HG03378 (cell line): ENCODE measurements at regions not wholly inside any gene's neighbourhood (a gene's known extent, or its start where the extent isn't known, plus 50 kb on each side); places are given as distances from the start of the nearest gene placed in this dataset.
"Not testable (repeated sequence)": the region's sequence is repeated elsewhere in the genome, so short reads cannot be mapped to it uniquely, and the experiment has no call there.

Experiments
- ATAC-seq: cut with Tn5 transposase; IDR thresholded peaks from one replicate; pipeline ENCODE4 v1.9.1; 2021; ENCODE audit warnings: mild to moderate bottlenecking, moderate library complexity; ENCODE audit not compliant: unreplicated experiment

GRCh38 chr6:28657381-28657768, 131.7 kb downstream of the GPX5 start:
- no peak for ATAC-seq

GRCh38 chr6:28657769-28658465, 132.2 kb downstream of the GPX5 start:
- no peak for ATAC-seq

- ATAC-seq: no peak
Observed at GRCh38 chr6:28658475-28659249, 133.0 kb downstream of the GPX5 start.

GRCh38 chr6:28659250-28659566, 133.5 kb downstream of the GPX5 start:
- ATAC-seq: no peak

DNA sequence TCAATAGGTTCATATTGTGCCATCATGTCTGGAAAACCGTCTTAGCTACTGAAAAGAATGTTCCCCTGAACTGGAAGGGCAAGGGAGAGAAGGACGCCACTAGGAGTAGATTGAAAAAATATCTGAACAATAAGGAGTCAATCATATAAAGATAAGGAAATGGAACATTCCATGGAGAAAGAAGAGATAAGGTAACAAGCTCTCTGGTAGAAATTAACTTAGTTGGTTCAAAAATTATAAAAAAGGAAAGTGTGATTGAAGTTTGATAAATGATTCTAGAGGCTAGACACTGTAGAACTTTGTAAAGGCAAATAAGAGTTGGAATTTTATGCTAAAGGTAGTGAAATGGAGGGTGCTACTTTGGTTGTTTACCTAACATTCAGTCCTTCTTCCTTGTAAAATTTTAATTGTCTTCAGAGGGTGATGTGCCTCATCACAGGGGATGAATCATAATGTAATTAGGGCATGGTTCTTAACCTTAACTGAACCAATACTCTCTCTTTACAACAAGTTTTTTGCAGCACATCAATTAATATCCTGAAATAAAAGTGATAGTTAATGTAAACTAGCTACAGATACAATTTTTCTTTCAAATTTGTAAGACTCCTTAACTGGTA, 135.5 kb downstream of the GPX5 start:
- no peak for ATAC-seq

DNA sequence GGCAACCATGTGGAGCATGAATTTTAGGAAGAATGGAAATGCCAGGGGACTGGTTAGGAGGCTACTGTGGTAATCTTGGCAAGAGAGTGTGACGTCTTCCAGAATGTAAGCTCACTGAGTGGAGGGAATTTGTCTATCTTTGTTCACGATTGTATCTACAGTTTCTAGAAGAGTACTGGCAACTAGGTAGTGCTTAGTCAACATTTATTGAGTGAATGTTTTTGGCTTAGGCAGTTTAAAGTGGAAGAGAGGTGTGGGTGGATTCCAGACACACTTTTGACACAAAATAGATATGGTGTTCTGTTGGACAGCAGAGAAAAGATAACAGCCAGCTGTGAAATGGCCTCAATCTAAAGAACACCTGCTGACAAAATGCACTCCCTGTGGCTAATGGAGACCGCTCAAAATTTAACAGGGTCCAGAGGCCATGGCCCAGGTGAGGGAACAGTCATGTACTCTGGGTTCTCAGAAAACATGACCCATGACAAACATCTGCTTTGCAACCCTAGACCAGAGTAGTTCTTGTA, 139.3 kb downstream of the GPX5 start:
- no peak for ATAC-seq

DNA sequence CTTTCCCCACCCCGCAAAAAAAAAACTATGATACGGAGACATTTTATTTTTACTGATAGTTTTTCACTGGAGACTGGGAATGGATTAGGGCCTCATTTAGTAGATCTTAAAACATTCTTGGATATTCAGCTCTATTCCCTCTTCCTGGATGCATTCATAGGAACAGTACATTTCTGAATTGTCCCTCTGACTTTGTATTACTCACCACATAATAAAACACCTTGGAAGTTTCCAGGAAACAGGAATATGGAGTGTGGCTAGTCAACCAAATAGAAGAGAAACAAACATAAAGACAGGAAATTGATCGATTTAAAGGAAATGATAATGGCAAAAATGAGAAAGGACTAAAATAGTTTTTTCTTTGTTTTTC, 147.7 kb downstream of the GPX5 start:
- no peak for ATAC-seq

DNA sequence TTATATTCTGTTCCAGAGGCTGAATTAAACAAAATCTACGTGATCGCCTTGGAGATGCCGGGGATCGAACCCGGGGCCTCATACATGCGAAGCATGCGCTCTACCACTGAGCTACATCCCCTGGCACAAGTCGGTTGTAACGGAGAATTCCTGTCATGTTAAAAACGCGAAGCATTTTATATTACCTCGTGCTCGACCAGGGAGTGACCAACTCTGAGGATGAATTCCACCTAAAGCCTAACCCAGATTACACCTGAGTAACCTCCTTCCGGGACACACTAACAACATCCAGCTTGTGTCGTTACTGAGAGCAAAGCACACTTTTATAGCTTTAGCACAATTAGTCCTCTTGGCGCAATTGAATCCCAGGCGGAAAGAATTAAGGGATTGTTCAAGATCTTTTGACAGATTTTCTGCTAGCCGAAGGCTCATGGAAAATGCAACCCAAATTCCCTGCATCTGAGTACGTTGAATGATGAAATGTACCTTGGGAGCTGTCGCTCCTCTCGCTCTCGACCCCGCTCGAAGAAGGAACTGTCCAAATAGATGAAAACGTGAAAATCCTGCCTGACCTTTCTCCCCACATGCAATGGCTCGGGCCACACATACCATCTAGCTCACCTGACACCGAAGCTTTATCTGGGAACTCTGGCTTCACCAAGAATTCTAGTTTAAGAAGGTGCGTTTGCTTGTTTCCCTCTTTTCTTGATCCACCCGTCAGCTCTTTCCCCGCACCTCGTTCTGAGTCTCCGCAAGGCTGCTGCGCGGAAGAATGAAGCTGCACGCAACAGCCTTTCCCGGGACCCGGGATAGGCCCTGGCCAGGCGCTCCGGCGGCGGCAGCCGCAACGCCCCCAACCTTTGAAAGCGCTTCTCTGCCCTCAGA, 148.3 kb downstream of the GPX5 start:
- ATAC-seq: no peak

DNA sequence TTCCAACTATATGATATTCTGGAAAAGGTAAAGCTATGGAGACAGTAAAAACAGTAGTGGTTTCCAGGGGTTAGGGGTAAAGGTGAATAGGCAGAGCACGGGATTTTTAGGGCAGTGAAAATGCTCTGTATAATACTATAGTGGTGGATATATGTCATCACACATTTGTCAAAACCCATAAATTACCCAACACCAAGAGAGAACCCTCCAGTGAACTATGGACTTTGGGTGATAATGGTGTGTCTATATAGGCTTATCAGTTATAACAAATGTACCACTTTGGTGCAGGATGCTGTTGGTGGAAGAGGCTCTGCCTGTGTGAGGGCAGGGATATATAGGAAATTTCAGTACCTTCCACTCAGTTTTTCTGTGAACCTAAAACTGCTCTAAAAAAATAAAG, 149.9 kb downstream of the GPX5 start:
- ATAC-seq: no peak

DNA sequence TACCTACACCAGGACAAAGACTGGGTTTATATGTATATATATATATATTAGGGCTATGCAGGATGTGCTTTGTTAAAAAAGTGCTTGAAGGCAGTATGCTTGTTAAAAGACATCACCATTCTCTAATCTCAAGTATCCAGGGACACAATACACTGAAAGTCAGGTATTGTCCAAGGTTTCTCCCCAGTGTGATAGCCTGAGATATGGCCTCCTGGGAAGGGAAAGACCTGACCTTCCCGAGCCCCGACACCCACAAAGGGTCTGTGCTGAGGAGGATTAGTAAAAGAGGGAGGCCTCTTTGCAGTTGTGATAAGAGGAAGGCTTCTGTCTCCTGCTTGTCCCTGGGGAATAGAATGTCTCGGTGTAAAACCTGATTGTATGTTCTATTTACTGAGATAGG, 156.9 kb downstream of the GPX5 start:
- ATAC-seq: no peak

DNA sequence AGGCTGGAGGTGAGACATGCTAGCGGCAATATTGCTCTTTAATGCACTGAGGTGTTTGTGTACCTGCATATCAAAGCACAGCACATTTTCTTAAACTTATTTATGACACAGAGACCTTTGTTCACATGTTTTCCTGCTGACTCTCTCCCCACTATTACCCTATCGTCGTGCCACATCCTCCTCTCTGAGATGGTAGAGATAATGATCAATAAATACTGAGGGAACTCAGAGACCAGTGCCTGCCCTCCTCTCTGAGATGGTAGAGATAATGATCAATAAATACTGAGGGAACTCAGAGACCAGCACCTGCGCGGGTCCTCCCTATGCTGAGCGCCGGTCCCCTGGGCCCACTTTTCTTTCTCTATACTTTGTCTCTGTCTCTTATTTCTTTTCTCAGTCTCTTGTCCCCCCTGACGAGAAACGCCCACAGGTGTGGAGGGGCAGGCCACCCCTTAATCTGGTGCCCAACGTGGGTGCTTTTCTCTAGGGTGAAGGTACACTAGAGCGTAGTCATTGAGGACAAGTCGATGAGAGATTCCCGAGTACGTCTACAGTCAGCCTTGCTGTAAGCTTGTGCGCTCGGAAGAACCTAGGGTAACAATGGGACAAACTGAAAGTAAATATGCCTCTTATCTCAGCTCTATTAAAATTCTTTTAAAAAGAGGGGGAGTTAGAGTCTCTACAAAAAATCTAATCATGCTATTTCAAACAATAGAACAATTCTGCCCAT, 157.4 kb downstream of the GPX5 start:
- not testable (repeated sequence) for ATAC-seq

DNA sequence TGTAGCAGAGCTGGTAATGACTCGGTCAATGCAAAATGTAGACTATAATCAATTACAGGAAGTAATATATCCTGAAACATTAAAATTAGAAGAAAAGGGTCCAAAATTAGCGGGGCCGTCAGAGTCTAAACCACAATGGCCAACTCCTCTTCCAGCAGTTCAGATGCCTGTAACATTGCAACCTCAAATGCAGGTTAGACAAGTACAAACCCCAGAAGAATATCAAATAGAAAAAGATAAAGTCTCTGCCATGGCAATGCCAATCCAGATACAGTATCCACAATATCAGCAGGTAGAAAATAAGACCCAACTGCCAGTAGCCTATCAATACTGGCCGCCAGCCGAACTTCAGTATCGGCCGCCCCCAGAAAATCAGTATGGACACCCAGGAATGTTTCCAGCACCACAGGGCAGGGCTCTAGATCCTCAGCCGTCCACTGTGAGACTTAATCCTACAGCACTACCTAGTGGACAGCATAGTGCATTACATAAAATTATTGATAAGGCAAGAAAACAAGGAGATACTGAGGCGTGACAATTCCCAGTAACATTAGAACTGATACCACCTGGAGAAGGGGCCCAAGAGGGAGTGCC, 158.4 kb downstream of the GPX5 start:
- no peak for ATAC-seq

DNA sequence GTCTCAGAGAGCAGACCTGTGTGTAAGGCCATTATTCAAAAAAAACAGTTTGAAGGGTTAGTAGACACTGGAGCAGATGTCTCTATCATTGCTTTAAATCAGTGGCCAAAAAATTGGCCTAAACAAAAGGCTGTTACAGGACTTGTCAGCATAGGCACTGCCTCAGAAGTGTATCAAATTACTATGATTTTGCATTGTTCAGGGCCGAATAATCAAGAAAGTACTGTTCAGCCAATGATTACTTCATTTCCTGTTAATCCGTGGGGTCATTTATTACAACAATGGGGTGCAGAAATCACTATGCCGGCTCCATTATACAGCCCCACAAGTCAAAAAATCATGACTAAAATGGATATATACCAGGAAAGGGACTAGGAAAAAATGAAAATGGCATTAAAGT, 160.3 kb downstream of the GPX5 start:
- ATAC-seq: not testable (repeated sequence)

GRCh38 chr6:28686446-28687027, 160.9 kb downstream of the GPX5 start:
- ATAC-seq: not testable (repeated sequence)

- not testable (repeated sequence) for ATAC-seq
Observed at GRCh38 chr6:28687309-28687981, 161.8 kb downstream of the GPX5 start.

DNA sequence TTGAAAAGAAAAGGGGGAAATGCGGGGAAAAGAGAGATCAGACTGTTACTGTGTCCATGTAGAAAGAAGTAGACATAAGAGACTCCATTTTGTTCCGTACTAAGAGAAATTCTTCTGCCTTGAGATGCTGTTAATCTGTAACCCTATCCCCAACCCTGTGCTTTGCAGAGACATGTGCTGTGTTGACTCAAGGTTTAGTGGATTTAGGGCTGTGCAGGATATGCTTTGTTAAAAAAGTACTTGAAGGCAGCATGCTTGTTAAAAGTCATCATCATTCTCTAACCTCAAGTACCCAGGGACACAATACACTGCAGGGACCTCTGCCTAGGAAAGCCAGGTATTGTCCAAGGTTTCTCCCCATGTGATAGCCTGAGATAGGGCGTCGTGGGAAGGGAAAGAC, 166.3 kb downstream of the GPX5 start:
- not testable (repeated sequence) for ATAC-seq

GRCh38 chr6:28693033-28693750, 167.5 kb downstream of the GPX5 start:
- no peak for ATAC-seq

- no peak for ATAC-seq
Observed at GRCh38 chr6:28693751-28694443, 168.2 kb downstream of the GPX5 start.
